ENCODE measurements at regions not wholly inside any gene's neighbourhood (a gene's known extent, or its start where the extent isn't known, plus 50 kb on each side); places are given as distances from the start of the nearest gene placed in this dataset.

DNA sequence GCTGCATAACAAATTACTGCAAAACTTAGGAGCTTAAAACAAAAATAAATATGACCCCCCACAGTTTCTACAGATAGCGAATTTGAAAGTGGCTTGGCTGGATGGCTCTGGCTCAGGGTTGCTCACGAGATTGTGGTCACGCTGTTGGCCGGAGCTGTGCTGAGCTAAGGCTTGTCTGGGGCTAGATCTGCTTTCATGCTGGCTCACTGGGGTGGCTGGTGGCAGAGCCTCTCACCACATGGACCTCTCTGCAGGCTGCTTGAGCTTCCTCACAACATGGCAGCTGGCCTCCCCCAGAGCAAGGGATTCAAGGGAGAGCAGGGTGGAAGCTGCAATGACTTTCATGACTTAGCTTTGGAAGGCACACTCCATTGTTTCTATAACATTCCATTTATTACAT lies 354.1 kb downstream of the SHQ1 start:
- TF ChIP-seq, protein P1, sequence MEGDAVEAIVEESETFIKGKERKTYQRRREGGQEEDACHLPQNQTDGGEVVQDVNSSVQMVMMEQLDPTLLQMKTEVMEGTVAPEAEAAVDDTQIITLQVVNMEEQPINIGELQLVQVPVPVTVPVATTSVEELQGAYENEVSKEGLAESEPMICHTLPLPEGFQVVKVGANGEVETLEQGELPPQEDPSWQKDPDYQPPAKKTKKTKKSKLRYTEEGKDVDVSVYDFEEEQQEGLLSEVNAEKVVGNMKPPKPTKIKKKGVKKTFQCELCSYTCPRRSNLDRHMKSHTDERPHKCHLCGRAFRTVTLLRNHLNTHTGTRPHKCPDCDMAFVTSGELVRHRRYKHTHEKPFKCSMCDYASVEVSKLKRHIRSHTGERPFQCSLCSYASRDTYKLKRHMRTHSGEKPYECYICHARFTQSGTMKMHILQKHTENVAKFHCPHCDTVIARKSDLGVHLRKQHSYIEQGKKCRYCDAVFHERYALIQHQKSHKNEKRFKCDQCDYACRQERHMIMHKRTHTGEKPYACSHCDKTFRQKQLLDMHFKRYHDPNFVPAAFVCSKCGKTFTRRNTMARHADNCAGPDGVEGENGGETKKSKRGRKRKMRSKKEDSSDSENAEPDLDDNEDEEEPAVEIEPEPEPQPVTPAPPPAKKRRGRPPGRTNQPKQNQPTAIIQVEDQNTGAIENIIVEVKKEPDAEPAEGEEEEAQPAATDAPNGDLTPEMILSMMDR (IDR thresholded peaks at IDR 0.05): no peak
- TF ChIP-seq POLR2A (IDR thresholded peaks at IDR 0.05): no peak

All from right lobe of liver (tissue), 4 donors.